Activated CD8-positive, alpha-beta T cell treated with anti-CD3 and anti-CD28 coated beads for 36 hours (primary cell): ENCODE measurements at regions not wholly inside any gene's neighbourhood (a gene's known extent, or its start where the extent isn't known, plus 50 kb on each side); places are given as distances from the start of the nearest gene placed in this dataset.

Source experiments
- ATAC-seq: fragments of 200-7000 bp; cut with Tn5 transposase; one replicate; pipeline ENCODE4 v1.10.0; 2021; ENCODE audit warnings: mild to moderate bottlenecking, moderate library complexity
- CTCF ChIA-PET: fragments of 350-600 bp; sonication (Branson Sonifier 250); formaldehyde crosslinking; loops from one replicate; lab custom pipeline; 2021; ENCODE audit warnings: antibody characterized with exemption; lab: Charles Lee
- POLR2A ChIA-PET: fragments of 350-600 bp; sonication (Branson Sonifier 250); formaldehyde crosslinking; loops from one replicate; lab custom pipeline; 2021; ENCODE audit warnings: antibody characterized with exemption; lab: Charles Lee
- DNase-seq: peaks from one replicate; pipeline ENCODE4 v3.0.0-alpha.2; 2020
- H3K27ac Mint-ChIP-seq: one replicate; pipeline ENCODE4 v1.8.0; 2021; ENCODE audit warnings: mild to moderate bottlenecking, mixed read lengths
- H3K27me3 Mint-ChIP-seq: one replicate; pipeline ENCODE4 v1.8.0; 2021; ENCODE audit warnings: mixed read lengths
- H3K36me3 Mint-ChIP-seq: one replicate; pipeline ENCODE4 v1.8.0; 2021; ENCODE audit warnings: low read depth, mixed read lengths
- H3K4me1 Mint-ChIP-seq: one replicate; pipeline ENCODE4 v1.8.0; 2021; ENCODE audit warnings: low read depth, mixed read lengths
- H3K4me3 Mint-ChIP-seq: one replicate; pipeline ENCODE4 v1.8.0; 2021; ENCODE audit warnings: mild to moderate bottlenecking, moderate library complexity, mixed read lengths
- H3K9me3 Mint-ChIP-seq: one replicate; pipeline ENCODE4 v1.8.0; 2021; ENCODE audit warnings: mixed read lengths
- CTCF ChIP-seq: fragments of 200-600 bp; IDR thresholded peaks from one replicate; pipeline ENCODE4 v1.8.0; 2022; ENCODE audit warnings: antibody characterized with exemption, mild to moderate bottlenecking
- intact Hi-C: fragments of 100-400 bp; cut with micrococcal nuclease; formaldehyde crosslinking; loops from one replicate; pipeline ENCODE4 v1.10.0; 2022

- no peak for ATAC-seq
- Mint-ChIP-seq H3K9me3 (no peaks in the 10 kb centered on the region), H3K4me1 (no peaks in the 10 kb centered on the region), H3K27ac (no peak overlapping the region), H3K27me3 (peaks cover 7% of the 10 kb centered on the region), H3K36me3 (no peaks in the 10 kb centered on the region), H3K4me3 (no peak overlapping the region)
- no peak for TF ChIP-seq CTCF
- intact Hi-C loops: no loop called here
- ChIA-PET POLR2A (no interaction called here), CTCF (no interaction called here)
- no peak for DNase-seq
These were observed 88.0 kb upstream of the DBX1 start for GRCh38 chr11:20248121-20248772.

GRCh38 chr11:20247591-20248007 is 87.3 kb upstream of the DBX1 start:
- Mint-ChIP-seq H3K27me3 (peaks cover 11% of the 10 kb centered on the region), H3K9me3 (no peaks in the 10 kb centered on the region), H3K4me3 (no peak overlapping the region), H3K4me1 (no peaks in the 10 kb centered on the region), H3K27ac (no peak overlapping the region), H3K36me3 (no peaks in the 10 kb centered on the region)
- no peak for ATAC-seq
- no peak for DNase-seq
- ChIA-PET POLR2A (no interaction called here), CTCF (no interaction called here)
- TF ChIP-seq CTCF: no peak
- intact Hi-C loops: no loop called here

GRCh38 chr11:20243974-20244373 is 83.7 kb upstream of the DBX1 start:
- POLR2A ChIA-PET: no interaction called here
- peaks cover 12% of the 10 kb centered on the region for H3K27me3 Mint-ChIP-seq
- no peak for ATAC-seq
- H3K4me1 Mint-ChIP-seq: no peaks in the 10 kb centered on the region
- peak; percentile 28 for TF ChIP-seq CTCF
- DNase-seq: no peak
- CTCF ChIA-PET: no interaction called here
- intact Hi-C loops: no loop called here
- no peaks in the 10 kb centered on the region for H3K9me3 Mint-ChIP-seq
- H3K27ac Mint-ChIP-seq: no peak overlapping the region
- peaks cover 2% of the 10 kb centered on the region for H3K36me3 Mint-ChIP-seq
- no peak overlapping the region for H3K4me3 Mint-ChIP-seq

GRCh38 chr11:20238712-20239111 is 78.4 kb upstream of the DBX1 start:
- ChIA-PET CTCF (no interaction called here), POLR2A (no interaction called here)
- intact Hi-C loops: no loop called here
- H3K27me3 Mint-ChIP-seq: peaks cover 7% of the 10 kb centered on the region
- ATAC-seq: no peak
- H3K4me1 Mint-ChIP-seq: no peaks in the 10 kb centered on the region
- DNase-seq: no peak
- H3K4me3 Mint-ChIP-seq: no peak overlapping the region
- TF ChIP-seq CTCF: no peak
- no peak overlapping the region for H3K27ac Mint-ChIP-seq
- peaks cover 10% of the 10 kb centered on the region for H3K9me3 Mint-ChIP-seq
- H3K36me3 Mint-ChIP-seq: peaks cover 2% of the 10 kb centered on the region

- Mint-ChIP-seq H3K27ac (no peak overlapping the region), H3K4me1 (no peaks in the 10 kb centered on the region), H3K4me3 (no peak overlapping the region), H3K27me3 (no peaks in the 10 kb centered on the region), H3K9me3 (peaks cover 16% of the 10 kb centered on the region), H3K36me3 (no peaks in the 10 kb centered on the region)
- POLR2A ChIA-PET: no interaction called here
- no peak for TF ChIP-seq CTCF
- no peak for DNase-seq
- CTCF ChIA-PET: no interaction called here
- intact Hi-C loops: no loop called here
- ATAC-seq: no peak
These were observed 74.9 kb upstream of the DBX1 start for GRCh38 chr11:20235164-20235563.
